A673 (cell line): ENCODE measurements at regions not wholly inside any gene's neighbourhood (a gene's known extent, or its start where the extent isn't known, plus 50 kb on each side); places are given as distances from the start of the nearest gene placed in this dataset.

Source experiments
- BruUV-seq: library from RNA; stranded (reverse); fragments of 400-500 nt; replicated peaks from 2 replicates; lab custom pipeline; 2021; lab: Mats Ljungman, UMichigan
- CTCF ChIA-PET: fragments of 300-600 bp; sonication (Branson Sonifier 250); formaldehyde crosslinking; loops from one replicate; lab custom pipeline; 2022; ENCODE audit warnings: antibody characterized with exemption; lab: Charles Lee
- POLR2A ChIA-PET: fragments of 300-600 bp; sonication (Branson Sonifier 250); formaldehyde crosslinking; loops from one replicate; lab custom pipeline; 2022; ENCODE audit warnings: antibody characterized with exemption; ENCODE audit not compliant: low non-redundant PET; lab: Charles Lee
- DNase-seq: peaks from one replicate; pipeline ENCODE4 v3.0.0-alpha.2; 2015; ENCODE audit warnings: low spot score
- H3K27ac ChIP-seq: fragments of 200-600 bp; sonication (generic); 2 replicates; pipeline ENCODE4 v1.5.1; 2016; ENCODE audit warnings: mixed run types, low read depth, mild to moderate bottlenecking, mixed read lengths, antibody characterized with exemption, low read length; ENCODE audit not compliant: poor library complexity, severe bottlenecking
- H3K27me3 ChIP-seq: fragments of 200-600 bp; sonication (generic); replicated peaks from 2 replicates; pipeline ENCODE4 v1.6.1; 2017; ENCODE audit warnings: mixed run types, low read depth, mild to moderate bottlenecking, mixed read lengths, antibody characterized with exemption, low read length; ENCODE audit not compliant: insufficient read depth, poor library complexity
- H3K36me3 ChIP-seq: fragments of 200-600 bp; sonication (generic); 2 replicates; pipeline ENCODE4 v1.6.1; 2016; ENCODE audit warnings: mixed run types, mild to moderate bottlenecking, mixed read lengths, antibody characterized with exemption, low read length; ENCODE audit not compliant: insufficient read depth, poor library complexity, severe bottlenecking
- H3K4me1 ChIP-seq: fragments of 200-600 bp; sonication (generic); 2 replicates; pipeline ENCODE4 v1.6.1; 2017; ENCODE audit warnings: mixed run types, mild to moderate bottlenecking, mixed read lengths, antibody characterized with exemption, low read length; ENCODE audit not compliant: insufficient read depth, poor library complexity, severe bottlenecking
- H3K4me3 ChIP-seq: fragments of 200-600 bp; sonication (generic); 2 replicates; pipeline ENCODE4 v1.5.1; 2016; ENCODE audit warnings: low read depth, mixed run types, mild to moderate bottlenecking, mixed read lengths, low read length; ENCODE audit not compliant: poor library complexity, severe bottlenecking
- H3K9me3 ChIP-seq: fragments of 200-600 bp; sonication (generic); 2 replicates; pipeline ENCODE4 v1.6.1; 2016; ENCODE audit warnings: mixed run types, low read depth, mild to moderate bottlenecking, mixed read lengths, antibody characterized with exemption, low read length; ENCODE audit not compliant: poor library complexity, severe bottlenecking
- EZH2 ChIP-seq: fragments of 200-600 bp; sonication (generic); IDR thresholded peaks from 2 replicates; pipeline ENCODE4 v1.6.1; 2017; ENCODE audit warnings: borderline replicate concordance, low read depth, mild to moderate bottlenecking, mixed read lengths, antibody characterized with exemption, low read length; ENCODE audit not compliant: poor library complexity, severe bottlenecking
- intact Hi-C: fragments of 100-400 bp; cut with micrococcal nuclease; formaldehyde crosslinking; loops from one replicate; pipeline ENCODE4 v1.10.0; 2022; ENCODE audit not compliant: unreplicated experiment
- TF ChIP-seq, protein P1 (sequence below): fragments of 300-800, 200-600 bp; sonication (generic); conservative IDR thresholded peaks from 2 replicates; pipeline ENCODE4 v1.5.1; 2017; ENCODE audit warnings: low read depth, mild to moderate bottlenecking, antibody characterized with exemption, low read length, moderate library complexity, mixed read lengths

DNA sequence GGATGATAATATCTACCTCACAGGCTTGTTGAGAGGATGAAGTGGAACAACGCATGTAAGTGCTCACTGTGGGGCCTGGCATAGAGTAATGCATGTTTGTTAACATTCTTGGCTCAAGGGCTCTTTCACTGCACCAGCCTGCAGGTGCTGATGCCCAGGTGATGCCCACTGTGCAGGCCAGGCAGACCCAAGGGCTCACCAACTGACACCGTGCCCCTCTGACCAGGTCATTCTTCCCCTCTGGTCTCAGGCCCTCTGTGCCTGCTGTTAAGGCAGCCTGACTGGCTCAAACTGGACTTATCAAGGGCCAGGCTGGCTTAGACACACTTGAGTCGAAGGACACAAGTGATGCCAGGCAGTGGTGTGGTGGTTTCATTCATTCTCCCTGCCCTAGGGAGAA lies 90.5 kb downstream of the PJA1 start:
- no peaks in the 10 kb centered on the region for H3K36me3 ChIP-seq
- H3K27ac ChIP-seq, result no peak overlapping the region
- CTCF ChIA-PET, result no interaction called here
- no peaks in the 10 kb centered on the region for H3K4me1 ChIP-seq
- intact Hi-C loops, result no loop called here
- H3K9me3 ChIP-seq, result no peaks in the 10 kb centered on the region
- BruUV-seq, result no TSS peak
- no peak overlapping the region for H3K4me3 ChIP-seq
- no peak for TF ChIP-seq EZH2
- TF ChIP-seq, protein P1, sequence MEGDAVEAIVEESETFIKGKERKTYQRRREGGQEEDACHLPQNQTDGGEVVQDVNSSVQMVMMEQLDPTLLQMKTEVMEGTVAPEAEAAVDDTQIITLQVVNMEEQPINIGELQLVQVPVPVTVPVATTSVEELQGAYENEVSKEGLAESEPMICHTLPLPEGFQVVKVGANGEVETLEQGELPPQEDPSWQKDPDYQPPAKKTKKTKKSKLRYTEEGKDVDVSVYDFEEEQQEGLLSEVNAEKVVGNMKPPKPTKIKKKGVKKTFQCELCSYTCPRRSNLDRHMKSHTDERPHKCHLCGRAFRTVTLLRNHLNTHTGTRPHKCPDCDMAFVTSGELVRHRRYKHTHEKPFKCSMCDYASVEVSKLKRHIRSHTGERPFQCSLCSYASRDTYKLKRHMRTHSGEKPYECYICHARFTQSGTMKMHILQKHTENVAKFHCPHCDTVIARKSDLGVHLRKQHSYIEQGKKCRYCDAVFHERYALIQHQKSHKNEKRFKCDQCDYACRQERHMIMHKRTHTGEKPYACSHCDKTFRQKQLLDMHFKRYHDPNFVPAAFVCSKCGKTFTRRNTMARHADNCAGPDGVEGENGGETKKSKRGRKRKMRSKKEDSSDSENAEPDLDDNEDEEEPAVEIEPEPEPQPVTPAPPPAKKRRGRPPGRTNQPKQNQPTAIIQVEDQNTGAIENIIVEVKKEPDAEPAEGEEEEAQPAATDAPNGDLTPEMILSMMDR, result no peak
- POLR2A ChIA-PET, result no interaction called here
- H3K27me3 ChIP-seq, result no peaks in the 10 kb centered on the region
- no peak for DNase-seq

DNA sequence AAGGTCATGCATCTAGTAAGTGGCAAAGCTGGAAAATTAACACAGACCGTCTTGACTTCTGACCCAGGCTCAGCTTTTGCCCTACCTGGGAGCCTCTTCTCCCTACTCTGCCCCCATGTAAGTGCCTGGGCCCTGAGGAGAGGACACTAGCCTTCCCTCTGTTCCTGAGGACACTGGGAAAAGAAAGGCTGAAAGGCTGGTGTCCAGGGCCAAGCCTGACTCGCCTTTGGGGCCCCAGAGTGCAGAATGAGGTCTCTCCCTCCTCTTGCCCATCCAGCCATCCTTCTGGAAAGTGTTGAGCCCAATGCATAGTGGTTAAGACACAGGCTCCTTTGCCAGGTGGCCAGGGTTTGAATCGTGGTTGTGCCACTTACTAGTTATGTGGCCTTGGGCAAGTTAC lies 91.5 kb downstream of the PJA1 start:
- Histone ChIP-seq H3K4me1 (no peaks in the 10 kb centered on the region), H3K4me3 (no peak overlapping the region), H3K27ac (no peak overlapping the region), H3K27me3 (no peaks in the 10 kb centered on the region), H3K36me3 (no peaks in the 10 kb centered on the region), H3K9me3 (no peaks in the 10 kb centered on the region)
- POLR2A ChIA-PET, result no interaction called here
- CTCF ChIA-PET, result no interaction called here
- intact Hi-C loops, result no loop called here
- DNase-seq, result no peak
- TF ChIP-seq, protein P1, result no peak
- TF ChIP-seq EZH2, result no peak
- no TSS peak for BruUV-seq

DNA sequence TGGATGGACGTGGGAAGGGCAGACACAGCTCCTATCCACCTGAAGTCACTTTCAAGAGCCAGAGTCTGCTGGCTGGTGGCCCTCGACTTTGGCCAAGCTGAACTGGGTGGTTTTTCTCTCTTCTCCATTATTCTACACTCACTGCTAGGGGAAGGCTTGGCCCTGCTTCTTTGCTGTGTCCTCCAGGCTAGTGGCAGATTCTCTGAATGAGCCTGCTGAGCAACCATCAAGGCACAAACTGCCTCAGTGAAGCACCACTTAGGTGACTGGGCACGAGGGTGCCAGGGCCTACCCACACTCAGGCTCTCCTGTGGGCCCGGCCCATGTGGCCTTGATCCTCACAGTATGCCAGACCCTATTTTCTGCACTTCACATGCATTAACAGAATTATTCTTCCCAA lies 92.0 kb downstream of the PJA1 start:
- DNase-seq, result no peak
- H3K36me3 ChIP-seq, result no peaks in the 10 kb centered on the region
- no peaks in the 10 kb centered on the region for H3K4me1 ChIP-seq
- H3K4me3 ChIP-seq, result no peak overlapping the region
- ChIA-PET CTCF (no interaction called here), POLR2A (no interaction called here)
- H3K27me3 ChIP-seq, result no peaks in the 10 kb centered on the region
- TF ChIP-seq, protein P1, result no peak
- no peak for TF ChIP-seq EZH2
- no peak overlapping the region for H3K27ac ChIP-seq
- no TSS peak for BruUV-seq
- no peaks in the 10 kb centered on the region for H3K9me3 ChIP-seq
- intact Hi-C loops, result no loop called here
